GM12878 (cell line): ENCODE measurements at regions not wholly inside any gene's neighbourhood (a gene's known extent, or its start where the extent isn't known, plus 50 kb on each side); places are given as distances from the start of the nearest gene placed in this dataset.

Experiments
- ATAC-seq: fragments of 200-7000 bp; cut with Tn5 transposase; 3 replicates; pipeline ENCODE4 v1.9.1; 2020; ENCODE audit warnings: mild to moderate bottlenecking, moderate library complexity
- BruUV-seq: library from RNA; stranded (reverse); fragments of 400-500 nt; replicated peaks from 2 replicates; lab custom pipeline; 2021; lab: Mats Ljungman, UMichigan
- CTCF ChIA-PET: fragments of 300-600 bp; sonication (Branson Sonifier 250); formaldehyde crosslinking; extraction: SDS; loops from one replicate; lab custom pipeline; 2021; ENCODE audit warnings: inconsistent platforms; lab: Yijun Ruan, JAX
- POLR2A ChIA-PET: fragments of 350-600 bp; formaldehyde crosslinking; extraction: SDS; loops from one replicate; lab custom pipeline; 2021; ENCODE audit warnings: inconsistent platforms; lab: Charles Lee
- RAD21 ChIA-PET: fragments of 300-600 bp; sonication (Branson Sonifier 250); formaldehyde crosslinking; loops from one replicate; lab custom pipeline; 2023; ENCODE audit warnings: antibody characterized with exemption; ENCODE audit not compliant: unreplicated experiment; lab: Charles Lee
- SMC1A ChIA-PET: fragments of 300-600 bp; sonication (Branson Sonifier 250); formaldehyde crosslinking; loops from one replicate; lab custom pipeline; 2023; ENCODE audit not compliant: unreplicated experiment, uncharacterized antibody; lab: Charles Lee
- DNase-seq: peaks from one replicate; pipeline ENCODE4 v3.0.0-alpha.2; 2011; ENCODE audit warnings: low read depth, low spot score
- FAIRE-seq: peaks from 3 replicates; lab custom pipeline; 2011; peaks lifted over from hg19 to GRCh38; lab: Jason Lieb, UNC
- H2AFZ ChIP-seq: 2 replicates; pipeline ENCODE4 v1.6.0; 2011; ENCODE audit warnings: low read depth, low read length, control low read depth; ENCODE audit not compliant: control insufficient read depth
- H3K27ac ChIP-seq: 2 replicates; pipeline ENCODE4 v1.5.1; 2011; ENCODE audit warnings: control low read depth; ENCODE audit not compliant: control insufficient read depth, insufficient read depth
- H3K27me3 ChIP-seq, 2 experiments: replicated peaks in 1 of 2; 2 replicates each; pipeline versions ENCODE4 v1.6.0 to v1.6.1; 2011; ENCODE audit warnings: low read length in 1 of 2; ENCODE audit not compliant: control insufficient read depth in 2 of 2, insufficient read depth in 2 of 2
- H3K36me3 ChIP-seq, 2 experiments: 2 replicates each; pipeline ENCODE4 v1.5.1; 2011; ENCODE audit warnings: low read length in 1 of 2; ENCODE audit not compliant: control insufficient read depth in 2 of 2, insufficient read depth in 2 of 2
- H3K4me1 ChIP-seq: 2 replicates; pipeline ENCODE4 v1.6.1; 2011; ENCODE audit warnings: mild to moderate bottlenecking, low read length, moderate library complexity, mixed read lengths; ENCODE audit not compliant: control insufficient read depth, insufficient read depth
- H3K4me2 ChIP-seq: 2 replicates; pipeline ENCODE4 v1.6.0; 2011; ENCODE audit warnings: control low read depth; ENCODE audit not compliant: control insufficient read depth, insufficient read depth
- H3K4me3 ChIP-seq: fragments of 200-600 bp; sonication (generic); 2 replicates; pipeline ENCODE4 v1.5.1; 2016
- H3K79me2 ChIP-seq: 2 replicates; pipeline ENCODE4 v1.6.0; 2011; ENCODE audit warnings: low read length; ENCODE audit not compliant: control insufficient read depth, insufficient read depth
- H3K9ac ChIP-seq: 2 replicates; pipeline ENCODE4 v1.8.0; 2011; ENCODE audit warnings: low read length, control low read depth, mixed read lengths; ENCODE audit not compliant: control insufficient read depth, insufficient read depth
- H3K9me3 ChIP-seq: replicated peaks from 3 replicates; pipeline ENCODE4 v1.5.1; 2011; ENCODE audit warnings: mild to moderate bottlenecking, low read length; ENCODE audit not compliant: control insufficient read depth, insufficient read depth
- H4K20me1 ChIP-seq: 2 replicates; pipeline ENCODE4 v1.6.0; 2011; ENCODE audit not compliant: control insufficient read depth, insufficient read depth
- ASH2L ChIP-seq: fragments of 300-600, 200-600 bp; sonication (generic); IDR thresholded peaks from 2 replicates; pipeline ENCODE4 v1.6.1; 2017; ENCODE audit warnings: low read depth, mild to moderate bottlenecking, borderline replicate concordance
- BCL3 ChIP-seq: IDR thresholded peaks from 2 replicates; pipeline ENCODE4 v1.6.1; 2011; ENCODE audit warnings: borderline replicate concordance, low read depth, mild to moderate bottlenecking, moderate library complexity, low read length; ENCODE audit not compliant: insufficient read depth, poor library complexity, severe bottlenecking
- BHLHE40 ChIP-seq, 2 experiments: fragments of 450-650 bp in 1 of 2; IDR thresholded peaks; 2 replicates each; pipeline ENCODE4 v1.6.1; 2011 to 2017; ENCODE audit warnings: low read depth in 2 of 2, borderline replicate concordance in 1 of 2, improper control_type of control experiment in 1 of 2, low read length in 1 of 2, mild to moderate bottlenecking in 1 of 2
- E2F8 ChIP-seq: fragments of 450-650 bp; IDR thresholded peaks from 2 replicates; pipeline ENCODE4 v1.6.1; 2018; ENCODE audit warnings: mild to moderate bottlenecking, low read depth, moderate library complexity; ENCODE audit not compliant: partially characterized antibody
- FOS ChIP-seq: IDR thresholded peaks from 3 replicates; pipeline ENCODE4 v1.6.1; 2011; ENCODE audit warnings: borderline replicate concordance; ENCODE audit not compliant: insufficient read length; ENCODE audit errors: extremely low read depth
- FOXK2 ChIP-seq: fragments of 450-650 bp; IDR thresholded peaks from 2 replicates; pipeline ENCODE4 v1.6.1; 2017; ENCODE audit warnings: mild to moderate bottlenecking, moderate library complexity
- IKZF1 ChIP-seq: fragments of 450-650 bp; conservative IDR thresholded peaks from 2 replicates; pipeline ENCODE4 v1.6.1; 2017; ENCODE audit warnings: antibody characterized with exemption, mild to moderate bottlenecking
- JUNB ChIP-seq: IDR thresholded peaks from 2 replicates; pipeline ENCODE4 v1.6.1; 2016; ENCODE audit warnings: antibody characterized with exemption, mild to moderate bottlenecking
- MEF2B ChIP-seq: fragments of 450-650 bp; IDR thresholded peaks from 2 replicates; pipeline ENCODE4 v1.6.1; 2018; ENCODE audit warnings: mild to moderate bottlenecking, moderate library complexity; ENCODE audit not compliant: partially characterized antibody, poor library complexity, severe bottlenecking
- MTA3 ChIP-seq: IDR thresholded peaks from 2 replicates; pipeline ENCODE4 v1.6.1; 2012; ENCODE audit warnings: low read length, inconsistent platforms, borderline replicate concordance
- PRDM15 ChIP-seq: fragments of 450-650 bp; formaldehyde crosslinking; IDR thresholded peaks from 2 replicates; pipeline ENCODE4 v1.4.0; 2020; ENCODE audit warnings: mild to moderate bottlenecking, moderate library complexity
- RAD51 ChIP-seq: fragments of 450-650 bp; IDR thresholded peaks from 2 replicates; pipeline ENCODE4 v1.6.1; 2016; ENCODE audit warnings: moderate library complexity, mild to moderate bottlenecking, inconsistent platforms
- RELA ChIP-seq: fragments of 450-650 bp; IDR thresholded peaks from 2 replicates; pipeline ENCODE4 v1.8.0; 2014; ENCODE audit warnings: borderline replicate concordance; ENCODE audit not compliant: partially characterized antibody
- SPI1 ChIP-seq: IDR thresholded peaks from 2 replicates; pipeline ENCODE4 v1.6.1; 2011; ENCODE audit warnings: low read depth, mild to moderate bottlenecking, low read length, moderate library complexity, borderline replicate concordance; ENCODE audit not compliant: insufficient read depth
- SUZ12 ChIP-seq: fragments of 200-600 bp; sonication (generic); IDR thresholded peaks from one replicate; pipeline ENCODE4 v1.6.1; 2018; ENCODE audit warnings: antibody characterized with exemption, mild to moderate bottlenecking; ENCODE audit not compliant: unreplicated experiment
- ZBED1 ChIP-seq: IDR thresholded peaks from 2 replicates; pipeline ENCODE4 v1.6.1; 2016; ENCODE audit warnings: borderline replicate concordance
- WGBS: methylation state at CpG from one replicate; pipeline ENCODE4 v1.1.6; 2016; ENCODE audit warnings: low lambda C conversion rate; ENCODE audit not compliant: insufficient replicate concordance, insufficient coverage; ENCODE audit errors: missing lambda C conversion rate; 5-methylcytosine and 5-hydroxymethylcytosine counted together
- in situ Hi-C: fragments of 300-500 bp; cut with MboI; formaldehyde crosslinking; loops from 9 replicates; pipeline ENCODE4 v1.14.3; 2018; ENCODE audit warnings: mixed read lengths
- intact Hi-C: fragments of 100-400 bp; cut with micrococcal nuclease; formaldehyde crosslinking; loops from one replicate; pipeline ENCODE4 v1.14.2; 2022; ENCODE audit not compliant: unreplicated experiment

- ATAC-seq (no peak), FAIRE-seq (no peak), DNase-seq (no peak)
- no TSS peak for BruUV-seq
- WGBS, result 0% methylated on average over 2 of the region's 2 CpGs
- ChIA-PET CTCF (interaction anchor here (1.8 kb wide), 1 partner anchor 14 kb away, joined by 4 read pairs; no protein-coding TSS in a partner anchor), POLR2A (no interaction called here), RAD21 (no interaction called here), SMC1A (no interaction called here)
- no peaks in the 10 kb centered on the region for H3K9me3 ChIP-seq
- H4K20me1 ChIP-seq, result no peaks in the 10 kb centered on the region
- H3K36me3 ChIP-seq, result no peaks in the 10 kb centered on the region
- H3K4me3 ChIP-seq, result no peak overlapping the region
- no peaks in the 10 kb centered on the region for H3K79me2 ChIP-seq
- intact Hi-C loops (no loop called here), in situ Hi-C loops (no loop called here)
- H3K27ac ChIP-seq, result no peak overlapping the region
- no peaks in the 10 kb centered on the region for H3K4me1 ChIP-seq
- H3K4me2 ChIP-seq, result no peak overlapping the region
- H3K9ac ChIP-seq, result no peak overlapping the region
- no peak overlapping the region for H2AFZ ChIP-seq
- no peaks in the 10 kb centered on the region for H3K27me3 ChIP-seq
- TF ChIP-seq RELA, result no peak
- TF ChIP-seq FOXK2, result no peak
- no peak for TF ChIP-seq BCL3
- no peak for TF ChIP-seq JUNB
- no peak for TF ChIP-seq ASH2L
- TF ChIP-seq MEF2B, result no peak
- no peak for TF ChIP-seq FOS
- TF ChIP-seq SPI1, result no peak
- TF ChIP-seq E2F8, result no peak
- TF ChIP-seq MTA3, result no peak
- TF ChIP-seq RAD51, result no peak
- no peak for TF ChIP-seq SUZ12
- TF ChIP-seq IKZF1, result no peak
- TF ChIP-seq ZBED1, result no peak
- TF ChIP-seq PRDM15 (CRISPR knock-in tag), result no peak
- no peak for TF ChIP-seq BHLHE40 (IDR thresholded peaks at IDR 0.05; ENCODE audit: borderline replicate concordance in 1 of 2, low read depth in 2 of 2, low read length in 1 of 2)
Measured at GRCh38 chr5:144979516-144980264, 809.0 kb downstream of the KCTD16 start.
